DND-41 (cell line): ENCODE measurements at regions not wholly inside any gene's neighbourhood (a gene's known extent, or its start where the extent isn't known, plus 50 kb on each side); places are given as distances from the start of the nearest gene placed in this dataset.

Experiments used
- ATAC-seq: fragments of 200-7000 bp; cut with Tn5 transposase; 3 replicates; pipeline ENCODE4 v1.9.1; 2021; ENCODE audit warnings: low read depth; ENCODE audit not compliant: insufficient read depth
- DNase-seq: peaks from one replicate; pipeline ENCODE4 v3.0.0-alpha.2; 2020
- H2AFZ ChIP-seq: 2 replicates; pipeline ENCODE4 v1.6.0; 2012; ENCODE audit warnings: low read depth, low read length
- H3K27ac ChIP-seq: 2 replicates; pipeline ENCODE4 v1.5.1; 2012; ENCODE audit warnings: low read length, inconsistent platforms
- H3K27me3 ChIP-seq: fragments of 200-600 bp; sonication (generic); 2 replicates; pipeline ENCODE4 v1.6.0; 2012; ENCODE audit warnings: low read length, mild to moderate bottlenecking, inconsistent platforms; ENCODE audit not compliant: insufficient read depth, poor library complexity
- H3K36me3 ChIP-seq: 2 replicates; pipeline ENCODE4 v1.5.1; 2012; ENCODE audit warnings: low read length, inconsistent platforms; ENCODE audit not compliant: insufficient read depth
- H3K4me1 ChIP-seq: 2 replicates; pipeline ENCODE4 v1.5.1; 2012; ENCODE audit warnings: mild to moderate bottlenecking, low read length; ENCODE audit not compliant: insufficient read depth
- H3K4me2 ChIP-seq: 2 replicates; pipeline ENCODE4 v1.6.0; 2012; ENCODE audit warnings: mild to moderate bottlenecking, moderate library complexity, low read length, inconsistent platforms; ENCODE audit not compliant: insufficient read depth
- H3K4me3 ChIP-seq, 2 experiments: fragments of 200-600 bp in 1 of 2; shearing (Covaris generic) in 1 of 2; 2 replicates each; pipeline ENCODE4 v1.5.1; 2012 to 2016; ENCODE audit warnings: inconsistent platforms in 2 of 2, low read length in 2 of 2, mild to moderate bottlenecking in 2 of 2, low read depth in 1 of 2, moderate library complexity in 1 of 2
- H3K79me2 ChIP-seq: 2 replicates; pipeline ENCODE4 v1.6.0; 2012; ENCODE audit warnings: low read length, inconsistent platforms; ENCODE audit not compliant: insufficient read depth
- H3K9ac ChIP-seq: 2 replicates; pipeline ENCODE4 v1.6.0; 2012; ENCODE audit warnings: low read depth, mild to moderate bottlenecking, inconsistent platforms, low read length, moderate library complexity
- H3K9me3 ChIP-seq: 2 replicates; pipeline ENCODE4 v1.5.1; 2012; ENCODE audit warnings: low read length, moderate library complexity, mild to moderate bottlenecking, inconsistent platforms; ENCODE audit not compliant: insufficient read depth, severe bottlenecking
- H4K20me1 ChIP-seq: 2 replicates; pipeline ENCODE4 v1.6.0; 2012; ENCODE audit warnings: low read length; ENCODE audit not compliant: insufficient read depth
- CTCF ChIP-seq: IDR thresholded peaks from 2 replicates; pipeline ENCODE4 v1.5.1; 2012; ENCODE audit warnings: borderline replicate concordance, low read length, moderate library complexity, mild to moderate bottlenecking; ENCODE audit not compliant: poor library complexity, severe bottlenecking; ENCODE audit errors: extremely low read depth
- EZH2 ChIP-seq: IDR thresholded peaks from 3 replicates; pipeline ENCODE4 v1.6.1; 2012; ENCODE audit warnings: borderline replicate concordance, low read depth, mild to moderate bottlenecking, moderate library complexity, low read length, inconsistent platforms; ENCODE audit not compliant: severe bottlenecking

- Histone ChIP-seq H3K36me3 (no peaks in the 10 kb centered on the region), H4K20me1 (no peaks in the 10 kb centered on the region), H3K9me3 (no peaks in the 10 kb centered on the region), H3K4me3 (no peak overlapping the region), H3K9ac (no peak overlapping the region), H2AFZ (no peak overlapping the region), H3K27me3 (no peaks in the 10 kb centered on the region), H3K4me2 (no peak overlapping the region), H3K79me2 (no peaks in the 10 kb centered on the region), H3K4me1 (peaks cover 11% of the 10 kb centered on the region), H3K27ac (no peak overlapping the region)
- DNase-seq (no peak), ATAC-seq (no peak)
- TF ChIP-seq EZH2 (no peak), CTCF (no peak)
Observed at GRCh38 chr17:73705594-73705993, 61.3 kb upstream of the SDK2 start.

GRCh38 chr17:73706428-73706827 lies 62.2 kb upstream of the SDK2 start:
- no peak overlapping the region for H3K9ac ChIP-seq
- no peaks in the 10 kb centered on the region for H3K27me3 ChIP-seq
- TF ChIP-seq CTCF (no peak), EZH2 (no peak)
- H3K4me2 ChIP-seq, result no peak overlapping the region
- no peak overlapping the region for H3K4me3 ChIP-seq
- no peaks in the 10 kb centered on the region for H3K9me3 ChIP-seq
- no peaks in the 10 kb centered on the region for H4K20me1 ChIP-seq
- no peak for ATAC-seq
- H2AFZ ChIP-seq, result no peak overlapping the region
- DNase-seq, result no peak
- H3K36me3 ChIP-seq, result no peaks in the 10 kb centered on the region
- no peaks in the 10 kb centered on the region for H3K79me2 ChIP-seq
- H3K4me1 ChIP-seq, result peaks cover 17% of the 10 kb centered on the region
- no peak overlapping the region for H3K27ac ChIP-seq

GRCh38 chr17:73706858-73707257 lies 62.6 kb upstream of the SDK2 start:
- no peak overlapping the region for H3K4me3 ChIP-seq
- no peaks in the 10 kb centered on the region for H3K9me3 ChIP-seq
- no peak overlapping the region for H3K9ac ChIP-seq
- no peak for DNase-seq
- H3K4me1 ChIP-seq, result peaks cover 17% of the 10 kb centered on the region
- no peaks in the 10 kb centered on the region for H3K36me3 ChIP-seq
- H3K4me2 ChIP-seq, result no peak overlapping the region
- no peaks in the 10 kb centered on the region for H4K20me1 ChIP-seq
- no peak for TF ChIP-seq EZH2
- no peak for TF ChIP-seq CTCF
- H3K79me2 ChIP-seq, result no peaks in the 10 kb centered on the region
- no peaks in the 10 kb centered on the region for H3K27me3 ChIP-seq
- ATAC-seq, result no peak
- H2AFZ ChIP-seq, result no peak overlapping the region
- no peak overlapping the region for H3K27ac ChIP-seq

GRCh38 chr17:73707358-73707757 lies 63.1 kb upstream of the SDK2 start:
- H3K4me3 ChIP-seq, result no peak overlapping the region
- H2AFZ ChIP-seq, result no peak overlapping the region
- DNase-seq (no peak), ATAC-seq (no peak)
- H3K4me2 ChIP-seq, result no peak overlapping the region
- no peaks in the 10 kb centered on the region for H3K9me3 ChIP-seq
- no peaks in the 10 kb centered on the region for H3K36me3 ChIP-seq
- H3K79me2 ChIP-seq, result no peaks in the 10 kb centered on the region
- H3K27me3 ChIP-seq, result no peaks in the 10 kb centered on the region
- H3K9ac ChIP-seq, result no peak overlapping the region
- TF ChIP-seq CTCF, result no peak
- no peak for TF ChIP-seq EZH2
- H3K27ac ChIP-seq, result no peak overlapping the region
- H3K4me1 ChIP-seq, result peaks cover 17% of the 10 kb centered on the region
- no peaks in the 10 kb centered on the region for H4K20me1 ChIP-seq
